COLO668 (cell line): ENCODE measurements at regions not wholly inside any gene's neighbourhood (a gene's known extent, or its start where the extent isn't known, plus 50 kb on each side); places are given as distances from the start of the nearest gene placed in this dataset.
A peak's percentile ranks its signal among the peaks of the same experiment; 100 is the strongest.

Experiments
- DNase-seq: peaks from one replicate; lab custom pipeline; 2025; ENCODE audit not compliant: unreplicated experiment; lab: John Stamatoyannopoulos, UW

- DNase-seq = no peak
These were observed 561.4 kb downstream of the CDK5RAP2 start for GRCh38 chr9:120018550-120018949.

- DNase-seq = no peak
These were observed 561.9 kb downstream of the CDK5RAP2 start for GRCh38 chr9:120018037-120018436.

GRCh38 chr9:120016231-120016630 is 563.7 kb downstream of the CDK5RAP2 start:
- DNase-seq = no peak

- no peak for DNase-seq
These were observed 565.2 kb downstream of the CDK5RAP2 start for GRCh38 chr9:120014796-120015195.

- no peak for DNase-seq
These were observed 570.1 kb downstream of the CDK5RAP2 start for GRCh38 chr9:120009856-120010255.

- DNase-seq = no peak
These were observed 578.4 kb downstream of the CDK5RAP2 start for GRCh38 chr9:120001536-120001935.

- DNase-seq = no peak
These were observed 581.4 kb downstream of the CDK5RAP2 start for GRCh38 chr9:119998614-119999013.

GRCh38 chr9:119991797-119992196 is 588.2 kb downstream of the CDK5RAP2 start:
- no peak for DNase-seq

- DNase-seq = peak; percentile 28
These were observed 593.3 kb downstream of the CDK5RAP2 start for GRCh38 chr9:119986713-119987112.

GRCh38 chr9:119986205-119986604 is 593.8 kb downstream of the CDK5RAP2 start:
- DNase-seq = peak; percentile 68

- no peak for DNase-seq
These were observed 604.8 kb upstream of the BRINP1 start for GRCh38 chr9:119974026-119974425.

GRCh38 chr9:119968836-119969707 is 599.8 kb upstream of the BRINP1 start:
- DNase-seq = peak; percentile 76

GRCh38 chr9:119967867-119968535 is 598.8 kb upstream of the BRINP1 start:
- DNase-seq = no peak

GRCh38 chr9:119963798-119964372 is 594.6 kb upstream of the BRINP1 start:
- DNase-seq = no peak

GRCh38 chr9:119963258-119963797 is 594.1 kb upstream of the BRINP1 start:
- no peak for DNase-seq

- no peak for DNase-seq
These were observed 592.7 kb upstream of the BRINP1 start for GRCh38 chr9:119961774-119962424.

- no peak for DNase-seq
These were observed 590.8 kb upstream of the BRINP1 start for GRCh38 chr9:119959846-119960545.

GRCh38 chr9:119956111-119956510 is 586.9 kb upstream of the BRINP1 start:
- DNase-seq = no peak

- DNase-seq = no peak
These were observed 586.0 kb upstream of the BRINP1 start for GRCh38 chr9:119955276-119955675.

- DNase-seq = no peak
These were observed 582.4 kb upstream of the BRINP1 start for GRCh38 chr9:119951591-119951990.

- no peak for DNase-seq
These were observed 581.9 kb upstream of the BRINP1 start for GRCh38 chr9:119951090-119951489.
